Stomach (tissue), 4 donors: ENCODE measurements at regions not wholly inside any gene's neighbourhood (a gene's known extent, or its start where the extent isn't known, plus 50 kb on each side); places are given as distances from the start of the nearest gene placed in this dataset.

ENCODE experiments used
- POLR2A ChIP-seq, 4 donors: fragments of 450-650 bp; IDR thresholded peaks; one replicate each; pipeline ENCODE4 v1.6.1; 2016; ENCODE audit warnings: antibody characterized with exemption in 4 of 4, control low read depth in 2 of 4, mild to moderate bottlenecking in 1 of 4, moderate library complexity in 1 of 4
- POLR2AphosphoS5 ChIP-seq, 3 donors: sonication (generic); formaldehyde crosslinking; IDR thresholded peaks; one replicate each; pipeline ENCODE4 v1.6.1; 2016; ENCODE audit warnings: antibody characterized with exemption in 3 of 3
- TF ChIP-seq, protein P1 (sequence below), 7 experiments: fragments of 450-650 bp in 4 of 7; fragments of 200-600 bp in 3 of 7; sonication (generic) in 3 of 7; IDR thresholded peaks; one replicate each; pipeline ENCODE4 v1.5.1; 2016 to 2019; ENCODE audit warnings: antibody characterized with exemption in 7 of 7, control low read depth in 2 of 7, mild to moderate bottlenecking in 1 of 7

DNA sequence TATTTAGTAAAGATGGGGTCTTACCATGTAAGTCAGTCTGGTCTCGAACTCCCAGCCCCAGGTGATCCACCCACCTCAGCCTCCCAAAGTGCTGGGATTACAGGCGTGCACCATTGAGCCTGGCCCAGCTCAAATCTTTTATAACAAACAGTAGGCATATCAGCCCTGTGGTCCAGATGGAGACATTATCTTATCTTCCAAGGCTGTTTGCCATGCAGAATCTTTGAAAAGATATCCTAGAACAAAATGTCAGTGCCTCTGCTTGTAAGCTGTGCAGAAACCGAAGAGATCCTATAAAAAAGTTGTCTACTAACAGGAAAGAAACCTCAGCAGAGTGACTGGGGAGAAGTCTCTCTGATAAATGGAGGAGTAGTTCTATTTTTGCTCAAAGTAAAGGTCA is 142.1 kb downstream of the PTH2R start:
- TF ChIP-seq POLR2AphosphoS5 (IDR thresholded peaks at IDR 0.05) (no peak), POLR2A (IDR thresholded peaks at IDR 0.05) (no peak)
- TF ChIP-seq, protein P1, sequence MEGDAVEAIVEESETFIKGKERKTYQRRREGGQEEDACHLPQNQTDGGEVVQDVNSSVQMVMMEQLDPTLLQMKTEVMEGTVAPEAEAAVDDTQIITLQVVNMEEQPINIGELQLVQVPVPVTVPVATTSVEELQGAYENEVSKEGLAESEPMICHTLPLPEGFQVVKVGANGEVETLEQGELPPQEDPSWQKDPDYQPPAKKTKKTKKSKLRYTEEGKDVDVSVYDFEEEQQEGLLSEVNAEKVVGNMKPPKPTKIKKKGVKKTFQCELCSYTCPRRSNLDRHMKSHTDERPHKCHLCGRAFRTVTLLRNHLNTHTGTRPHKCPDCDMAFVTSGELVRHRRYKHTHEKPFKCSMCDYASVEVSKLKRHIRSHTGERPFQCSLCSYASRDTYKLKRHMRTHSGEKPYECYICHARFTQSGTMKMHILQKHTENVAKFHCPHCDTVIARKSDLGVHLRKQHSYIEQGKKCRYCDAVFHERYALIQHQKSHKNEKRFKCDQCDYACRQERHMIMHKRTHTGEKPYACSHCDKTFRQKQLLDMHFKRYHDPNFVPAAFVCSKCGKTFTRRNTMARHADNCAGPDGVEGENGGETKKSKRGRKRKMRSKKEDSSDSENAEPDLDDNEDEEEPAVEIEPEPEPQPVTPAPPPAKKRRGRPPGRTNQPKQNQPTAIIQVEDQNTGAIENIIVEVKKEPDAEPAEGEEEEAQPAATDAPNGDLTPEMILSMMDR (IDR thresholded peaks at IDR 0.05): no peak
